Upper lobe of left lung (tissue), 6 donors: ENCODE measurements at regions not wholly inside any gene's neighbourhood (a gene's known extent, or its start where the extent isn't known, plus 50 kb on each side); places are given as distances from the start of the nearest gene placed in this dataset.
A peak's percentile ranks its signal among the peaks of the same experiment; 100 is the strongest.

Experiments
- ATAC-seq, 2 donors: fragments of 200-7000 bp; cut with Tn5 transposase; one replicate each; pipeline ENCODE4 v1.9.1; 2022; ENCODE audit warnings: mild to moderate bottlenecking in 2 of 2, moderate library complexity in 2 of 2; ENCODE audit not compliant: low FRiP score in 2 of 2
- DNase-seq, 2 donors: peaks; one replicate each; pipeline ENCODE4 v3.0.0-alpha.2; 2019 to 2020
- H3K27ac ChIP-seq, 4 donors: fragments of 200-600 bp; sonication (generic); one replicate each; pipeline ENCODE4 v1.5.1; 2016 to 2019
- H3K27me3 ChIP-seq, 4 donors: fragments of 200-600 bp; sonication (generic); one replicate each; pipeline ENCODE4 v1.5.1; 2017 to 2019
- H3K36me3 ChIP-seq, 4 donors: fragments of 200-600 bp; sonication (generic); one replicate each; pipeline ENCODE4 v1.5.1; 2016 to 2019
- H3K4me1 ChIP-seq, 4 donors: fragments of 200-600 bp; sonication (generic); one replicate each; pipeline ENCODE4 v1.5.1; 2018 to 2019
- H3K4me3 ChIP-seq, 4 donors: fragments of 200-600 bp; sonication (generic); one replicate each; pipeline ENCODE4 v1.5.1; 2017 to 2019; ENCODE audit warnings: mild to moderate bottlenecking in 2 of 4, moderate library complexity in 1 of 4
- H3K9me3 ChIP-seq, 4 donors: fragments of 200-600 bp; sonication (generic); one replicate each; pipeline ENCODE4 v1.5.1; 2018 to 2019
- CTCF ChIP-seq, 6 experiments: fragments of 450-650 bp in 4 of 6; fragments of 200-600 bp in 2 of 6; sonication (generic) in 2 of 6; IDR thresholded peaks; one replicate each; pipeline ENCODE4 v1.5.1; 2016 to 2019; ENCODE audit warnings: antibody characterized with exemption in 6 of 6
- EP300 ChIP-seq, 4 donors: sonication (generic); formaldehyde crosslinking; IDR thresholded peaks; one replicate each; pipeline ENCODE4 v1.5.1; 2017; ENCODE audit warnings: antibody characterized with exemption in 4 of 4, control low read depth in 2 of 4
- POLR2A ChIP-seq, 4 donors: fragments of 450-650 bp; IDR thresholded peaks; one replicate each; pipeline ENCODE4 v1.5.1; 2016 to 2017; ENCODE audit warnings: antibody characterized with exemption in 4 of 4, mild to moderate bottlenecking in 2 of 4
- POLR2AphosphoS5 ChIP-seq, 2 donors: sonication (generic); formaldehyde crosslinking; IDR thresholded peaks; one replicate each; pipeline ENCODE4 v1.5.1; 2017; ENCODE audit warnings: antibody characterized with exemption in 2 of 2
- WGBS, 2 donors: methylation state at CpG; one replicate each; pipeline ENCODE4 v1.1.5; 2017 to 2018; 5-methylcytosine and 5-hydroxymethylcytosine counted together
- donor health status: DM: no; HTN: no; CAD: no; lungs with moderate emphysema.
- donor health status: DM: no; HTN: yes; CAD: no; lungs with severe emphysema.

DNA sequence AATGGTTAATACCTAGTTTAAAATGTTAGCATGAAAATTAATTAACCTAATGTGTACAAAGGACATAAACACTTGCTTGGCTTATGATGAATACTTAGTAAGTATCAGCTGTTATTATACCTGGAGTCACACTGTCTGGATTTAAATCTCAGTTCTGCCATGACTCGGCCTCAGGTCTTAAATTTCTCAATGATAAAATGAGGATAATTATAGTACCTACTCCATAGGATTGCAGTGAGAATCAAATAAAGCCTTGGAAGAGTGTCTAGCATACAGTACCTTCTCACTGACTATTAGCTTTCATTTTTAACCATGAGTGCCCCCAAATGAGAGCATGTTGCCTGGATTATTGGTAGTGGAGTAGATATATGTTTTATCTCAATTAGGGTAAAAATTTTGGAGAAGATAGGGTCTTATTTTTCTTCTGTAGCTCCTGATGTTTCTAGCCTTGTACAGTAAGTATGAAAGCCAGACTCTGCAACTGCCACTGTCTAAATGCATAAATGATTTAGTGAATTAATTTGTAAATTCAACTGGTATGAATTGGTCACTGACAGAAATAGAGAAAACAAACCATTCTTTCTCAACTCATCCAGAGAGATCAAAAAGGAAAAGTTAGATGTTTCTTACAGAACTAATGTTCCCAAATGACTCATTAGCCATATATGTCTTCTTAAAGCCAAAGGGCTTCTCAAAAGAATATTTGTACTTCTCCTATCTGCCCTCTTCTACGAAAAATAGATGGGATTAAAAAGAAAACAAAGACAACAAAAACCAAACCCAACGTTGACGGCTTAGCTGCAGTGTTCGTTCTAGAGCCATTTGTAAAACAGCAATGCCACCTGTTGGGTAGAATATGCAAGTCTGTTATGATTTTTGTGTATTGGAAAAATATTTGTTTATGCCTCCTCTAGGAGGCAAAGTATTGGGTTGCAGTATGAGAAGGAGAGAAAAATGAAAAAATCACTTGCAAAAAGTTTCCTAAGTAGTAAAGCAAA lies 53.8 kb upstream of the MROH9 start:
- no peak for DNase-seq
- H3K4me3 ChIP-seq, result no peak overlapping the region
- H3K36me3 ChIP-seq, result no peaks in the 10 kb centered on the region
- peak in 1 of 2 donors; percentile 71 for ATAC-seq
- WGBS, 2 donors, result 18 to 20% methylated on average over 5 of the region's 5 CpGs
- no peak overlapping the region for H3K27ac ChIP-seq
- no peaks in the 10 kb centered on the region for H3K9me3 ChIP-seq
- H3K4me1 ChIP-seq, result no peaks in the 10 kb centered on the region
- TF ChIP-seq EP300 (IDR thresholded peaks at IDR 0.05), result no peak
- TF ChIP-seq CTCF (IDR thresholded peaks at IDR 0.05), result peak in 4 of 6 experiments; percentile 19 to 62 (median 60)
- no peak for TF ChIP-seq POLR2A (IDR thresholded peaks at IDR 0.05)
- no peak for TF ChIP-seq POLR2AphosphoS5 (IDR thresholded peaks at IDR 0.05)
- no peaks in the 10 kb centered on the region for H3K27me3 ChIP-seq
